Thyroid gland (tissue), 4 donors: ENCODE measurements at regions not wholly inside any gene's neighbourhood (a gene's known extent, or its start where the extent isn't known, plus 50 kb on each side); places are given as distances from the start of the nearest gene placed in this dataset.

ENCODE experiments used
- CTCF ChIP-seq, 6 experiments: fragments of 200-600 bp in 3 of 6; fragments of 450-650 bp in 3 of 6; sonication (generic) in 3 of 6; IDR thresholded peaks; one replicate each; pipeline ENCODE4 v1.5.1; 2016 to 2019; ENCODE audit warnings: antibody characterized with exemption in 6 of 6, mild to moderate bottlenecking in 2 of 6, inconsistent platforms in 1 of 6, moderate library complexity in 1 of 6
- POLR2A ChIP-seq, 2 donors: fragments of 450-650 bp; IDR thresholded peaks; one replicate each; pipeline ENCODE4 v1.6.1; 2017; ENCODE audit warnings: antibody characterized with exemption in 2 of 2, mild to moderate bottlenecking in 2 of 2, moderate library complexity in 1 of 2

DNA sequence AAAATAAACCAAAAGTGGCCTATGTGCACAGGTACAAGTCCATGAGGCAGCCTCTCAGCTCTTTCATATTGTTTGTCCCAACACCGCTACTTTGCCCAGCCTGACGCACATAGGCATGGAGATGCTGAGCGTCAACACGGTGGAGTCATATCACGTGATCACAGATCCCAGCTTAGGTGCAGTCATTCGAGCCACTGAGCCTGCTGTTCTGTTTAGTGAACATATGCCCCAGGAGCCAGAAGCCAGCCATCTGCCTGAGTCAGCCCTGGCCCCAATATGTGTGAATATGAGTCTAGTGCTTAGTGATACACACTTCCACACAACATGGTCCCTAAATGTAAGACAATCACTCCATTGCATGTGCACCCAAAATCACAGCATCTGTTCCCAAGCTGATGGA is 88.2 kb upstream of the LCLAT1 start:
- no peak for TF ChIP-seq CTCF (IDR thresholded peaks at IDR 0.05)
- no peak for TF ChIP-seq POLR2A (IDR thresholded peaks at IDR 0.05)
